ENCODE measurements at regions not wholly inside any gene's neighbourhood (a gene's known extent, or its start where the extent isn't known, plus 50 kb on each side); places are given as distances from the start of the nearest gene placed in this dataset.

- TF ChIP-seq CTCF (IDR thresholded peaks at IDR 0.05), result no peak
- TF ChIP-seq POLR2A (IDR thresholded peaks at IDR 0.05), result no peak
- no peak for TF ChIP-seq EP300 (IDR thresholded peaks at IDR 0.05)
These were observed 284.5 kb upstream of the PTGER4 start for GRCh38 chr5:40395251-40395650.
